ENCODE measurements at regions not wholly inside any gene's neighbourhood (a gene's known extent, or its start where the extent isn't known, plus 50 kb on each side); places are given as distances from the start of the nearest gene placed in this dataset.

DNA sequence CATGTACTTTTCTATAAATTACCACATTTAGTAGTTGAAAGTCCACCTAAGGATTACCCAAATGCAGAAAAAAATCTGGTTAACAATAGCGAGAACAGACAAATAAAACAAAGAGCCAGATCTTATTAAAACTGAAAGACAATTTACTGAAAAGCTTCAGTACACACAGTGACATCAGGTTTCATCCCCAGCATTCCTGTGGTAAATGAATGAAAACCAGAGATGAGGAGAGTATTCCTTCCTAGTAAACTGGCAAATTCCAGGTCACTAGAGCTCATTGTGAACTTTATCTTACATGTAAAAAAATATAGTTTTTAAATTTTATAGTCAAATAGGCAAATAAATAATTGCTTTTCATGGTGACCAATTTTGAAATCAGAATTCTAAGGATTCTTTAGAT is 1290.5 kb downstream of the ADGRL3 start:
- no peak for TF ChIP-seq CTCF (IDR thresholded peaks at IDR 0.05; ENCODE audit: insufficient read depth, low read length, poor library complexity, severe bottlenecking)
- H3K4me3 ChIP-seq (replicated peaks; ENCODE audit: low read depth, low read length), result no peak overlapping the region
- H3K36me3 ChIP-seq (ENCODE audit: control insufficient read depth, insufficient read depth, low read length), result no peaks in the 10 kb centered on the region
- DNase-seq (ENCODE audit: extremely low read depth, insufficient read length), result no peak
- no peaks in the 10 kb centered on the region for H3K27me3 ChIP-seq (replicated peaks; ENCODE audit: control insufficient read depth, insufficient read depth, low read length)

DNA sequence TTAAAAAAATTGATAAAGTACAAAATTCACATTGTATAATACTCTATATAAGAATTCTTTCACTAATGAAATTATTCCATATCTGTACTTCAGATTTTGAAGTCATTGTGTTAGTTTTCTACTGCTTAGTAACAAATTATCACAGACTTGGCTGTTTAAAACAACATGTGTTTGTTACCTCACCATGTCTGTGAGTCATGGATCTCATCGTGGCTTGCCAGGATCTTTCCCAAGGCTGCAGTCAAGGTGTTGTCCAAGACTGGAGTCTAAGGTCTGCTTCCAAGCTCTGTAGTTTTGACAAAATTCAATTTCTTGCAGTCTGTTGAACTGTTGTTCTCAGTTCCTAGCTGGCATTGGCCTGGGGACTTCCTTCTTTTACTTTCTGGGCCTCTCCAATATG is 1286.9 kb downstream of the ADGRL3 start:
- H3K4me3 ChIP-seq (replicated peaks; ENCODE audit: low read depth, low read length), result no peak overlapping the region
- H3K36me3 ChIP-seq (ENCODE audit: control insufficient read depth, insufficient read depth, low read length), result no peaks in the 10 kb centered on the region
- DNase-seq (ENCODE audit: extremely low read depth, insufficient read length), result no peak
- no peak for TF ChIP-seq CTCF (IDR thresholded peaks at IDR 0.05; ENCODE audit: insufficient read depth, low read length, poor library complexity, severe bottlenecking)
- H3K27me3 ChIP-seq (replicated peaks; ENCODE audit: control insufficient read depth, insufficient read depth, low read length), result no peaks in the 10 kb centered on the region

DNA sequence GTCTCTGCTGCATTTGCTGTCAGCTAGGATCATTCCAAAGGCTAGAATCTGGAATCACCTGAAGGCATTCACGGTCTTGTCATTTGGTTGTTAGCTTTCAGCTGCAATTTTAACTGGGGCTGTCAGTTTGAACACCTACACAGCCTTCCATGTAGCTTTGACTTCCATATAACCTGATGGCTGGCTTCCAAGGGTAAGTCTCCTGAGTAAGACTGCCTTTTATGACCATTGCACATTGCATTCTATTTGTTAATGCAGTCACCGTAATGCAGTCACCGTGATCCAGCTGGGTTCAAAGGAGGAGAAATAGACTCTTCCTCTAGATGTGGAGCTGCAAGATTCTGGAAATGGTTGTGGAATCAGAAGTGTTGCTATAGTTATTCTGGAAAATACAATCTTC is 1284.2 kb downstream of the ADGRL3 start:
- no peak for DNase-seq (ENCODE audit: extremely low read depth, insufficient read length)
- no peak for TF ChIP-seq CTCF (IDR thresholded peaks at IDR 0.05; ENCODE audit: insufficient read depth, low read length, poor library complexity, severe bottlenecking)
- H3K36me3 ChIP-seq (ENCODE audit: control insufficient read depth, insufficient read depth, low read length), result no peaks in the 10 kb centered on the region

GRCh38 chr4:62482355-62482754 is 1282.2 kb downstream of the ADGRL3 start:
- no peaks in the 10 kb centered on the region for H3K27me3 ChIP-seq (replicated peaks; ENCODE audit: control insufficient read depth, insufficient read depth, low read length)
- no peak for DNase-seq (ENCODE audit: extremely low read depth, insufficient read length)
- no peak for TF ChIP-seq CTCF (IDR thresholded peaks at IDR 0.05; ENCODE audit: insufficient read depth, low read length, poor library complexity, severe bottlenecking)
- no peaks in the 10 kb centered on the region for H3K36me3 ChIP-seq (ENCODE audit: control insufficient read depth, insufficient read depth, low read length)
- no peak overlapping the region for H3K4me3 ChIP-seq (replicated peaks; ENCODE audit: low read depth, low read length)

More for the DNA sequence above, 1284.2 kb downstream of the ADGRL3 start:
- no peak overlapping the region for H3K4me3 ChIP-seq (replicated peaks; ENCODE audit: low read depth, low read length)
- no peaks in the 10 kb centered on the region for H3K27me3 ChIP-seq (replicated peaks; ENCODE audit: control insufficient read depth, insufficient read depth, low read length)

- no peaks in the 10 kb centered on the region for H3K36me3 ChIP-seq (ENCODE audit: control insufficient read depth, insufficient read depth, low read length)
- TF ChIP-seq CTCF (IDR thresholded peaks at IDR 0.05; ENCODE audit: insufficient read depth, low read length, poor library complexity, severe bottlenecking), result no peak
- H3K4me3 ChIP-seq (replicated peaks; ENCODE audit: low read depth, low read length), result no peak overlapping the region
- H3K27me3 ChIP-seq (replicated peaks; ENCODE audit: control insufficient read depth, insufficient read depth, low read length), result no peaks in the 10 kb centered on the region
- no peak for DNase-seq (ENCODE audit: extremely low read depth, insufficient read length)
Observed at GRCh38 chr4:62475596-62475995, 1275.5 kb downstream of the ADGRL3 start.

GRCh38 chr4:62474802-62475201 is 1274.7 kb downstream of the ADGRL3 start:
- Histone ChIP-seq H3K4me3 (replicated peaks; ENCODE audit: low read depth, low read length) (no peak overlapping the region), H3K36me3 (ENCODE audit: control insufficient read depth, insufficient read depth, low read length) (no peaks in the 10 kb centered on the region), H3K27me3 (replicated peaks; ENCODE audit: control insufficient read depth, insufficient read depth, low read length) (no peaks in the 10 kb centered on the region)
- no peak for DNase-seq (ENCODE audit: extremely low read depth, insufficient read length)
- no peak for TF ChIP-seq CTCF (IDR thresholded peaks at IDR 0.05; ENCODE audit: insufficient read depth, low read length, poor library complexity, severe bottlenecking)

Measured in GM06990 (cell line).